ENCODE measurements at regions not wholly inside any gene's neighbourhood (a gene's known extent, or its start where the extent isn't known, plus 50 kb on each side); places are given as distances from the start of the nearest gene placed in this dataset.

GRCh38 chr1:81379430-81379829 lies 421.3 kb upstream of the ADGRL2 start:
- Histone ChIP-seq H3K4me3 (no peak overlapping the region), H3K27ac (peak overlapping the region in 1 of 2 donors; percentile 32), H3K4me1 (peaks cover 0 to 8% of the 10 kb centered on the region in 2 donors), H3K27me3 (no peaks in the 10 kb centered on the region), H3K9me3 (no peaks in the 10 kb centered on the region), H3K36me3 (no peaks in the 10 kb centered on the region)
- TF ChIP-seq CTCF (IDR thresholded peaks at IDR 0.05) = no peak
- DNase-seq (ENCODE audit: low spot score) = no peak

- Histone ChIP-seq H3K9me3 (no peaks in the 10 kb centered on the region), H3K27me3 (no peaks in the 10 kb centered on the region), H3K36me3 (no peaks in the 10 kb centered on the region), H3K4me3 (no peak overlapping the region), H3K27ac (no peak overlapping the region), H3K4me1 (peaks cover 0 to 8% of the 10 kb centered on the region in 2 donors)
- no peak for DNase-seq (ENCODE audit: low spot score)
- TF ChIP-seq CTCF (IDR thresholded peaks at IDR 0.05) = no peak
These were observed 423.3 kb upstream of the ADGRL2 start for GRCh38 chr1:81377406-81377805.

DNA sequence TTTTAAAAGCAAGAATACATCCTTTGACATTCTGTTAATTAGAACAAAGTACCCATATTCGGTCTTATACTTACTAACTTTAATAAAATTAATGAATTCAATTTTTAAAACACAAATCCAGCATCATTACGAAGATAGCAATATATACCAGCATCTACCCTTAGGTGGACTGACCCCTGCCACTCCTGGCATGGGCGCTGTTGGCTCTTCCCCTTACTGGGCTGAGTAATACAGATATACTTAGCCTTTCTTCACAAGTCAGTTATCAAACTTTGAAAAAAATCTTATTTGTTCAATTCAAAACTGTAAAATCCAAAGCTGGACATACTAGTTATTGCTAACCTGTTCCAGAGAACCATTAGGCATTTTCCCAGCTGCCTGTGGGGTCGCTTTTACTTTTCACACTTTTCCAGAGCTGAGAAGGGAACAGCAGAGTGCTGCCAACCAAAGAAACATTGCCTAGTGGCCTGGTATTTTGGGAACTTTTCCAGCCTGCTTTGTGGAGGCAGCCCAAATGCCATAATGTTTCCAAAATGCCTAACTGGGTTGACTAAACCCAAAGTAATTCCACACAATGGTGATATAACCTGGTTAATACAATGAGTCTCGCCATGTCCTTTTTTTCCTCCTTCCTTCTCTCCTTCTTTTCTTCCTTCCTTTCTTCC lies 424.7 kb upstream of the ADGRL2 start:
- H3K4me1 ChIP-seq = peaks cover 0 to 8% of the 10 kb centered on the region in 2 donors
- TF ChIP-seq CTCF (IDR thresholded peaks at IDR 0.05) = no peak
- DNase-seq (ENCODE audit: low spot score) = no peak
- H3K9me3 ChIP-seq = no peaks in the 10 kb centered on the region
- H3K27ac ChIP-seq = no peak overlapping the region
- H3K27me3 ChIP-seq = no peaks in the 10 kb centered on the region
- H3K36me3 ChIP-seq = no peaks in the 10 kb centered on the region
- no peak overlapping the region for H3K4me3 ChIP-seq

GRCh38 chr1:81374481-81374880 lies 426.3 kb upstream of the ADGRL2 start:
- no peaks in the 10 kb centered on the region for H3K9me3 ChIP-seq
- H3K4me1 ChIP-seq = peaks cover 0 to 4% of the 10 kb centered on the region in 2 donors
- DNase-seq (ENCODE audit: low spot score) = no peak
- H3K4me3 ChIP-seq = no peak overlapping the region
- no peaks in the 10 kb centered on the region for H3K27me3 ChIP-seq
- no peaks in the 10 kb centered on the region for H3K36me3 ChIP-seq
- no peak for TF ChIP-seq CTCF (IDR thresholded peaks at IDR 0.05)
- no peak overlapping the region for H3K27ac ChIP-seq

GRCh38 chr1:81371864-81372263 lies 428.9 kb upstream of the ADGRL2 start:
- Histone ChIP-seq H3K4me3 (no peak overlapping the region), H3K36me3 (no peaks in the 10 kb centered on the region), H3K4me1 (no peaks in the 10 kb centered on the region), H3K27ac (no peak overlapping the region), H3K27me3 (no peaks in the 10 kb centered on the region), H3K9me3 (no peaks in the 10 kb centered on the region)
- TF ChIP-seq CTCF (IDR thresholded peaks at IDR 0.05) = no peak
- DNase-seq (ENCODE audit: low spot score) = no peak

- no peaks in the 10 kb centered on the region for H3K36me3 ChIP-seq
- no peak overlapping the region for H3K27ac ChIP-seq
- no peak for DNase-seq (ENCODE audit: low spot score)
- no peaks in the 10 kb centered on the region for H3K9me3 ChIP-seq
- H3K27me3 ChIP-seq = no peaks in the 10 kb centered on the region
- no peaks in the 10 kb centered on the region for H3K4me1 ChIP-seq
- no peak overlapping the region for H3K4me3 ChIP-seq
- TF ChIP-seq CTCF (IDR thresholded peaks at IDR 0.05) = no peak
These were observed 430.9 kb upstream of the ADGRL2 start for GRCh38 chr1:81369833-81370232.

All from right atrium auricular region (tissue), 2 donors.